Esophagus muscularis mucosa (tissue), 4 donors: ENCODE measurements at regions not wholly inside any gene's neighbourhood (a gene's known extent, or its start where the extent isn't known, plus 50 kb on each side); places are given as distances from the start of the nearest gene placed in this dataset.

Experiments
- DNase-seq: peaks from one replicate; pipeline ENCODE4 v3.0.0-alpha.2; 2017; ENCODE audit errors: extremely low spot score
- H3K27ac ChIP-seq, 4 donors: fragments of 200-600 bp; sonication (generic); replicated peaks in 1 of 4; 1 replicate in 3 of 4; 2 replicates in 1 of 4; pipeline ENCODE4 v1.5.1; 2016 to 2019; ENCODE audit warnings: mild to moderate bottlenecking in 1 of 4
- H3K27me3 ChIP-seq, 4 donors: fragments of 200-600 bp; sonication (generic); one replicate each; pipeline versions ENCODE4 v1.5.1 to v1.6.0; 2016 to 2019
- H3K36me3 ChIP-seq, 4 donors: fragments of 200-600 bp; sonication (generic); one replicate each; pipeline ENCODE4 v1.5.1; 2016 to 2019
- H3K4me1 ChIP-seq, 4 donors: fragments of 200-600 bp; sonication (generic); one replicate each; pipeline ENCODE4 v1.5.1; 2016 to 2019
- H3K4me3 ChIP-seq, 4 donors: fragments of 200-600 bp; sonication (generic); 1 replicate in 2 of 4; 2 replicates in 2 of 4; pipeline ENCODE4 v1.5.1; 2016 to 2019; ENCODE audit warnings: mild to moderate bottlenecking in 4 of 4, moderate library complexity in 1 of 4
- H3K9me3 ChIP-seq, 4 donors: fragments of 200-600 bp; sonication (generic); 1 replicate in 3 of 4; 2 replicates in 1 of 4; pipeline ENCODE4 v1.5.1; 2016 to 2019
- CTCF ChIP-seq, 3 experiments: fragments of 200-600 bp in 2 of 3; fragments of 450-650 bp in 1 of 3; sonication (generic) in 2 of 3; IDR thresholded peaks; one replicate each; pipeline ENCODE4 v1.5.1; 2017 to 2019; ENCODE audit warnings: antibody characterized with exemption in 3 of 3, mild to moderate bottlenecking in 2 of 3, moderate library complexity in 1 of 3
- EP300 ChIP-seq: sonication (generic); formaldehyde crosslinking; IDR thresholded peaks from one replicate; pipeline ENCODE4 v1.6.1; 2017; ENCODE audit warnings: antibody characterized with exemption
- POLR2A ChIP-seq: fragments of 450-650 bp; IDR thresholded peaks from one replicate; pipeline ENCODE4 v1.6.1; 2017; ENCODE audit warnings: antibody characterized with exemption, moderate library complexity, mild to moderate bottlenecking, low read depth
- POLR2AphosphoS5 ChIP-seq, 2 donors: sonication (generic); formaldehyde crosslinking; IDR thresholded peaks; one replicate each; pipeline ENCODE4 v1.6.1; 2017; ENCODE audit warnings: antibody characterized with exemption in 2 of 2
- WGBS: methylation state at CpG from one replicate; pipeline ENCODE4 v1.1.5; 2018; 5-methylcytosine and 5-hydroxymethylcytosine counted together
- intact Hi-C: fragments of 100-400 bp; cut with DNase I; formaldehyde crosslinking; loops from one replicate; pipeline ENCODE4 v1.15.1; 2023

- no peak for DNase-seq
- no peaks in the 10 kb centered on the region for H3K27me3 ChIP-seq
- peaks cover 12 to 42% (median 34%) of the 10 kb centered on the region in 4 donors for H3K4me1 ChIP-seq
- no peaks in the 10 kb centered on the region for H3K36me3 ChIP-seq
- intact Hi-C loops = loop anchor here (10.0 kb wide), 1 partner anchor 1169 kb away; no protein-coding TSS in a partner anchor
- H3K27ac ChIP-seq = no peak overlapping the region
- no peaks in the 10 kb centered on the region for H3K9me3 ChIP-seq
- no peak overlapping the region for H3K4me3 ChIP-seq
- WGBS = 89% methylated on average over 10 of the region's 10 CpGs
- TF ChIP-seq POLR2AphosphoS5 (IDR thresholded peaks at IDR 0.05) (no peak), CTCF (IDR thresholded peaks at IDR 0.05) (no peak), EP300 (no peak)
Observed at GRCh38 chr10:3476186-3476585, 303.6 kb upstream of the PITRM1 start.

DNA sequence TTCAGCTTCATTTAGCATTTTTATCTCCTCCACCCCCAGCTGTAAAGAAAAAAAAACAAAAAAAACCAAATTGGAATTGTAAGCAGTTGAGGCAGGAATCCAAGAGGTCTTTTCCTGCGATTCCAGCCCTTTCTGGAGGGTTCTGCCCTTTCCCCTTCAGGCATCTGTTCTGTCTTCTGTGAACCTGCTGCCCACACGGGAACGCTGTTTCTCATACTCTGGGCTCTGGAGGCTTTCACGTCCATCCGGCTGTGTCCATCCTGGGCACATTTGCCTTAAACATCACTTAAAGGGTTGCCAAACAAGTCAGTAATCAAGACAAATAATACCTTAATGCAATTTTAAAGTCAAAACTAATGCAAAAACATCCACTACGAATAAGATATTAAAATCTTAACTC is 302.8 kb upstream of the PITRM1 start:
- Histone ChIP-seq H3K9me3 (no peaks in the 10 kb centered on the region), H3K36me3 (no peaks in the 10 kb centered on the region), H3K27me3 (no peaks in the 10 kb centered on the region), H3K4me1 (peaks cover 12 to 49% (median 41%) of the 10 kb centered on the region in 4 donors), H3K4me3 (no peak overlapping the region), H3K27ac (peak overlapping the region in 1 of 4 donors; percentile 88)
- WGBS = 88% methylated on average over 6 of the region's 6 CpGs
- TF ChIP-seq EP300 = no peak
- TF ChIP-seq POLR2AphosphoS5 (IDR thresholded peaks at IDR 0.05) = no peak
- no peak for TF ChIP-seq CTCF (IDR thresholded peaks at IDR 0.05)
- TF ChIP-seq POLR2A = no peak
- DNase-seq = no peak
- intact Hi-C loops = loop anchor here (10.0 kb wide), 1 partner anchor 1169 kb away; no protein-coding TSS in a partner anchor

DNA sequence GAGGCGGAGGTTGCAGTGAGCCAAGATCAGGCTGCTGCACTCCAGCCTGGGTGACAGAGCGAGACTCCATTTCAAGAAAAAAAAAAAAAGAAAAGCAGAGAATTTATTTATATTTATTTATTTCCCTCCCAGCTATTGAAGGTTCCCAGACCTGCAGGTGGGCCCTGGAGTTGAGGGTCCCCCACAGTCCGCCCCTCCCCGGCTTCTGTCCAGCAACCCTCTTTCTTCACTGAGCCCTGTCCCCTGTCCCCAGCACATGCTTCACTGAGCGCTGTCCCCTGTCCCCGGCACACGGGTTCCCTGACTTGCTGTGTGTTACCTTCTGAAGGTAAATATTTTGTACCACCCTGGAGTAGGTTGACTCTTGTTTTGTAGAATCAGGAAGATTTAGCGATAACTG is 301.7 kb upstream of the PITRM1 start:
- no peaks in the 10 kb centered on the region for H3K36me3 ChIP-seq
- H3K4me1 ChIP-seq = peaks cover 22 to 60% (median 52%) of the 10 kb centered on the region in 4 donors
- 96% methylated on average over 8 of the region's 8 CpGs for WGBS
- TF ChIP-seq POLR2A = no peak
- TF ChIP-seq EP300 = no peak
- no peak for TF ChIP-seq POLR2AphosphoS5 (IDR thresholded peaks at IDR 0.05)
- no peak for TF ChIP-seq CTCF (IDR thresholded peaks at IDR 0.05)
- H3K4me3 ChIP-seq = no peak overlapping the region
- H3K27ac ChIP-seq = peak overlapping the region in 2 of 4 donors; percentile 11 to 88
- H3K27me3 ChIP-seq = no peaks in the 10 kb centered on the region
- DNase-seq = no peak
- no peaks in the 10 kb centered on the region for H3K9me3 ChIP-seq
- intact Hi-C loops = loop anchor here (5.0 to 10.0 kb wide), 2 partner anchors 303 to 1171 kb away; no protein-coding TSS in a partner anchor

DNA sequence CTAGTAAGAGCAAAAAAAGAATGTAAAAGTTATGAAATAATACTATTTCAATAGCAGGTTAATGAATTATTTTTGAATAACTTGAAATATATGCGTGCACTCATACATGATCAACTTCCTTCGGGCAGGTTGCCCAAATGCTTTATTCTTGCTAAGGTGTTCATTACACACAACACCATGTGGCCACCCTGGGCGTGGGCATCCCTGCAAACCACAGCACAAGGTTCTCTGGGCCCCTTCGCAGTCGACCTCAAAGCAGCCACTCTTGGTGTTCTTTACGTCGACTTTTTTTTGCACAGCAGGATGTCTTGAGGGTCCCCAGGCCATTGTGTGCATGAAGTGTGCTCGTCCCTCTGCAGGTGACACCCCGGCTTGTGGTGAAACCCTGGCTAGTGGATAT is 300.7 kb upstream of the PITRM1 start:
- no peaks in the 10 kb centered on the region for H3K9me3 ChIP-seq
- no peak for TF ChIP-seq CTCF (IDR thresholded peaks at IDR 0.05)
- TF ChIP-seq POLR2A = no peak
- no peak for TF ChIP-seq POLR2AphosphoS5 (IDR thresholded peaks at IDR 0.05)
- no peak for TF ChIP-seq EP300
- H3K27ac ChIP-seq = peak overlapping the region; percentile 83 to 91 (median 90)
- no peak overlapping the region for H3K4me3 ChIP-seq
- no peak for DNase-seq
- no peaks in the 10 kb centered on the region for H3K36me3 ChIP-seq
- H3K4me1 ChIP-seq = peaks cover 29 to 67% (median 62%) of the 10 kb centered on the region in 4 donors
- whole genome bisulfite sequencing = 90% methylated on average over 9 of the region's 9 CpGs
- no peaks in the 10 kb centered on the region for H3K27me3 ChIP-seq
- intact Hi-C loops = loop anchor here (5.0 to 10.0 kb wide), 2 partner anchors 304 to 1172 kb away; no protein-coding TSS in a partner anchor
